ENCODE measurements at regions not wholly inside any gene's neighbourhood (a gene's known extent, or its start where the extent isn't known, plus 50 kb on each side); places are given as distances from the start of the nearest gene placed in this dataset.

DNA sequence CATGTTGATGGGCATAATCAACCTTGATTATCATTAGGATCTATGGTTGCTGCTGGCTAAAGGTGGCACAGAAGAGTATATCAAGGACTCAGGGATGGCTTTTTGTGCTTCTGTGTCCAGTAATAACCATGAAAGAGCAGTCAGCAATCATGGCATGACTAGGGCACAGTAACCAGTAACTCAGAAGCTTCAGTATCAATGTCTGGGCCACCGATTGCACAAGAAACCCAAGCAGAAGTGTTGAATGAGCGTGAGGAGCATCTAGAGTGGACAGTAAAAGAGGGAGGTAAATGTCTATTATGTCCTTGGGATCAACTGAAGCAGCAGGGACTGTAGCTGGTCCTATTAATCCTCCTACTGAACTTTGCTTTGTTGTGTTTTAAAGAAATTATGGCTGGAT is 81.5 kb upstream of the F13A1 start:
- TF ChIP-seq, protein P1, sequence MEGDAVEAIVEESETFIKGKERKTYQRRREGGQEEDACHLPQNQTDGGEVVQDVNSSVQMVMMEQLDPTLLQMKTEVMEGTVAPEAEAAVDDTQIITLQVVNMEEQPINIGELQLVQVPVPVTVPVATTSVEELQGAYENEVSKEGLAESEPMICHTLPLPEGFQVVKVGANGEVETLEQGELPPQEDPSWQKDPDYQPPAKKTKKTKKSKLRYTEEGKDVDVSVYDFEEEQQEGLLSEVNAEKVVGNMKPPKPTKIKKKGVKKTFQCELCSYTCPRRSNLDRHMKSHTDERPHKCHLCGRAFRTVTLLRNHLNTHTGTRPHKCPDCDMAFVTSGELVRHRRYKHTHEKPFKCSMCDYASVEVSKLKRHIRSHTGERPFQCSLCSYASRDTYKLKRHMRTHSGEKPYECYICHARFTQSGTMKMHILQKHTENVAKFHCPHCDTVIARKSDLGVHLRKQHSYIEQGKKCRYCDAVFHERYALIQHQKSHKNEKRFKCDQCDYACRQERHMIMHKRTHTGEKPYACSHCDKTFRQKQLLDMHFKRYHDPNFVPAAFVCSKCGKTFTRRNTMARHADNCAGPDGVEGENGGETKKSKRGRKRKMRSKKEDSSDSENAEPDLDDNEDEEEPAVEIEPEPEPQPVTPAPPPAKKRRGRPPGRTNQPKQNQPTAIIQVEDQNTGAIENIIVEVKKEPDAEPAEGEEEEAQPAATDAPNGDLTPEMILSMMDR (IDR thresholded peaks at IDR 0.05) = no peak
- no peak for TF ChIP-seq EP300 (IDR thresholded peaks at IDR 0.05)
- TF ChIP-seq POLR2A (IDR thresholded peaks at IDR 0.05) = no peak
